ENCODE measurements at regions not wholly inside any gene's neighbourhood (a gene's known extent, or its start where the extent isn't known, plus 50 kb on each side); places are given as distances from the start of the nearest gene placed in this dataset.

GRCh38 chr7:109945820-109946518 is 1145.0 kb upstream of the LRRN3 start:
- DNase-seq (ENCODE audit: low read depth), result no peak
- no peak for TF ChIP-seq CTCF (conservative IDR thresholded peaks at IDR 0.05; ENCODE audit: low read depth, low read length)
- H3K4me3 ChIP-seq (ENCODE audit: low read depth, low read length), result no peak overlapping the region

GRCh38 chr7:109950256-109950655 is 1140.7 kb upstream of the LRRN3 start:
- DNase-seq (ENCODE audit: low read depth), result peak; percentile 47
- no peak for TF ChIP-seq CTCF (conservative IDR thresholded peaks at IDR 0.05; ENCODE audit: low read depth, low read length)

GRCh38 chr7:109950821-109951564 is 1139.9 kb upstream of the LRRN3 start:
- peak; percentile 20 for DNase-seq (ENCODE audit: low read depth)
- no peak for TF ChIP-seq CTCF (conservative IDR thresholded peaks at IDR 0.05; ENCODE audit: low read depth, low read length)
- H3K4me3 ChIP-seq (ENCODE audit: low read depth, low read length), result peak overlapping the region; percentile 25

More at GRCh38 chr7:109950256-109950655, 1140.7 kb upstream of the LRRN3 start:
- H3K4me3 ChIP-seq (ENCODE audit: low read depth, low read length), result peak overlapping the region; percentile 25

GRCh38 chr7:109951565-109951928 is 1139.4 kb upstream of the LRRN3 start:
- TF ChIP-seq CTCF (conservative IDR thresholded peaks at IDR 0.05; ENCODE audit: low read depth, low read length), result no peak
- no peak for DNase-seq (ENCODE audit: low read depth)
- H3K4me3 ChIP-seq (ENCODE audit: low read depth, low read length), result no peak overlapping the region

- no peak for TF ChIP-seq CTCF (conservative IDR thresholded peaks at IDR 0.05; ENCODE audit: low read depth, low read length)
- DNase-seq (ENCODE audit: low read depth), result no peak
Measured at GRCh38 chr7:109955986-109956385, 1134.9 kb upstream of the LRRN3 start.

GRCh38 chr7:109956916-109957315 is 1134.0 kb upstream of the LRRN3 start:
- no peak overlapping the region for H3K4me3 ChIP-seq (ENCODE audit: low read depth, low read length)
- no peak for DNase-seq (ENCODE audit: low read depth)
- no peak for TF ChIP-seq CTCF (conservative IDR thresholded peaks at IDR 0.05; ENCODE audit: low read depth, low read length)

More at GRCh38 chr7:109955986-109956385, 1134.9 kb upstream of the LRRN3 start:
- H3K4me3 ChIP-seq (ENCODE audit: low read depth, low read length), result no peak overlapping the region
